GM12878 (cell line): ENCODE measurements at regions not wholly inside any gene's neighbourhood (a gene's known extent, or its start where the extent isn't known, plus 50 kb on each side); places are given as distances from the start of the nearest gene placed in this dataset.

Source experiments
- ATAC-seq: fragments of 200-7000 bp; cut with Tn5 transposase; 3 replicates; pipeline ENCODE4 v1.9.1; 2020; ENCODE audit warnings: mild to moderate bottlenecking, moderate library complexity
- BruUV-seq: library from RNA; stranded (reverse); fragments of 400-500 nt; replicated peaks from 2 replicates; lab custom pipeline; 2021; lab: Mats Ljungman, UMichigan
- CTCF ChIA-PET: fragments of 300-600 bp; sonication (Branson Sonifier 250); formaldehyde crosslinking; extraction: SDS; loops from one replicate; lab custom pipeline; 2021; ENCODE audit warnings: inconsistent platforms; lab: Yijun Ruan, JAX
- POLR2A ChIA-PET: fragments of 350-600 bp; formaldehyde crosslinking; extraction: SDS; loops from one replicate; lab custom pipeline; 2021; ENCODE audit warnings: inconsistent platforms; lab: Charles Lee
- RAD21 ChIA-PET: fragments of 300-600 bp; sonication (Branson Sonifier 250); formaldehyde crosslinking; loops from one replicate; lab custom pipeline; 2023; ENCODE audit warnings: antibody characterized with exemption; ENCODE audit not compliant: unreplicated experiment; lab: Charles Lee
- SMC1A ChIA-PET: fragments of 300-600 bp; sonication (Branson Sonifier 250); formaldehyde crosslinking; loops from one replicate; lab custom pipeline; 2023; ENCODE audit not compliant: unreplicated experiment, uncharacterized antibody; lab: Charles Lee
- DNase-seq: peaks from one replicate; pipeline ENCODE4 v3.0.0-alpha.2; 2011; ENCODE audit warnings: low read depth, low spot score
- FAIRE-seq: peaks from 3 replicates; lab custom pipeline; 2011; peaks lifted over from hg19 to GRCh38; lab: Jason Lieb, UNC
- H2AFZ ChIP-seq: 2 replicates; pipeline ENCODE4 v1.6.0; 2011; ENCODE audit warnings: low read depth, low read length, control low read depth; ENCODE audit not compliant: control insufficient read depth
- H3K27ac ChIP-seq: 2 replicates; pipeline ENCODE4 v1.5.1; 2011; ENCODE audit warnings: control low read depth; ENCODE audit not compliant: control insufficient read depth, insufficient read depth
- H3K27me3 ChIP-seq, 2 experiments: replicated peaks in 1 of 2; 2 replicates each; pipeline versions ENCODE4 v1.6.0 to v1.6.1; 2011; ENCODE audit warnings: low read length in 1 of 2; ENCODE audit not compliant: control insufficient read depth in 2 of 2, insufficient read depth in 2 of 2
- H3K36me3 ChIP-seq, 2 experiments: 2 replicates each; pipeline ENCODE4 v1.5.1; 2011; ENCODE audit warnings: low read length in 1 of 2; ENCODE audit not compliant: control insufficient read depth in 2 of 2, insufficient read depth in 2 of 2
- H3K4me1 ChIP-seq: 2 replicates; pipeline ENCODE4 v1.6.1; 2011; ENCODE audit warnings: mild to moderate bottlenecking, low read length, moderate library complexity, mixed read lengths; ENCODE audit not compliant: control insufficient read depth, insufficient read depth
- H3K4me2 ChIP-seq: 2 replicates; pipeline ENCODE4 v1.6.0; 2011; ENCODE audit warnings: control low read depth; ENCODE audit not compliant: control insufficient read depth, insufficient read depth
- H3K4me3 ChIP-seq: fragments of 200-600 bp; sonication (generic); 2 replicates; pipeline ENCODE4 v1.5.1; 2016
- H3K79me2 ChIP-seq: 2 replicates; pipeline ENCODE4 v1.6.0; 2011; ENCODE audit warnings: low read length; ENCODE audit not compliant: control insufficient read depth, insufficient read depth
- H3K9ac ChIP-seq: 2 replicates; pipeline ENCODE4 v1.8.0; 2011; ENCODE audit warnings: low read length, control low read depth, mixed read lengths; ENCODE audit not compliant: control insufficient read depth, insufficient read depth
- H3K9me3 ChIP-seq: replicated peaks from 3 replicates; pipeline ENCODE4 v1.5.1; 2011; ENCODE audit warnings: mild to moderate bottlenecking, low read length; ENCODE audit not compliant: control insufficient read depth, insufficient read depth
- H4K20me1 ChIP-seq: 2 replicates; pipeline ENCODE4 v1.6.0; 2011; ENCODE audit not compliant: control insufficient read depth, insufficient read depth
- CREB1 ChIP-seq: IDR thresholded peaks from 2 replicates; pipeline ENCODE4 v1.6.1; 2012; ENCODE audit warnings: low read depth, mild to moderate bottlenecking, inconsistent platforms
- CREM ChIP-seq: IDR thresholded peaks from 2 replicates; pipeline ENCODE4 v1.6.1; 2014; ENCODE audit warnings: antibody characterized with exemption, low read depth
- FOXK2 ChIP-seq: fragments of 450-650 bp; IDR thresholded peaks from 2 replicates; pipeline ENCODE4 v1.6.1; 2017; ENCODE audit warnings: mild to moderate bottlenecking, moderate library complexity
- GABPA ChIP-seq: IDR thresholded peaks from 2 replicates; pipeline ENCODE4 v1.6.1; 2014; ENCODE audit warnings: antibody characterized with exemption, low read depth, mild to moderate bottlenecking, inconsistent platforms
- HCFC1 ChIP-seq: fragments of 150-350 bp; IDR thresholded peaks from 2 replicates; pipeline ENCODE4 v1.6.1; 2014; ENCODE audit warnings: low read length
- MEF2A ChIP-seq: IDR thresholded peaks from 2 replicates; pipeline ENCODE4 v1.6.1; 2011; ENCODE audit warnings: low read depth, mild to moderate bottlenecking, low read length, moderate library complexity; ENCODE audit not compliant: insufficient read depth
- NFXL1 ChIP-seq: fragments of 450-650 bp; IDR thresholded peaks from 2 replicates; pipeline ENCODE4 v1.6.1; 2017; ENCODE audit warnings: antibody characterized with exemption, mild to moderate bottlenecking, borderline replicate concordance
- NFYA ChIP-seq: IDR thresholded peaks from 2 replicates; pipeline ENCODE4 v1.6.1; 2011; ENCODE audit warnings: low read depth, mild to moderate bottlenecking, low read length, improper control_type of control experiment, borderline replicate concordance
- NR2F1 ChIP-seq: fragments of 450-650 bp; conservative IDR thresholded peaks from 2 replicates; pipeline ENCODE4 v1.6.1; 2017; ENCODE audit warnings: mild to moderate bottlenecking
- SMC3 ChIP-seq: IDR thresholded peaks from 2 replicates; pipeline ENCODE4 v1.6.1; 2011; ENCODE audit warnings: low read length, improper control_type of control experiment, borderline replicate concordance
- ZNF24 ChIP-seq: fragments of 450-650 bp; IDR thresholded peaks from 2 replicates; pipeline ENCODE4 v1.6.1; 2017; ENCODE audit warnings: antibody characterized with exemption, mild to moderate bottlenecking
- ZNF274 ChIP-seq: IDR thresholded peaks from one replicate; pipeline ENCODE4 v1.8.0; 2011; ENCODE audit not compliant: insufficient read length, insufficient read depth
- ZSCAN29 ChIP-seq: fragments of 450-650 bp; IDR thresholded peaks from 2 replicates; pipeline ENCODE4 v1.6.1; 2017; ENCODE audit warnings: mild to moderate bottlenecking, moderate library complexity
- ZZZ3 ChIP-seq: IDR thresholded peaks from 2 replicates; pipeline ENCODE4 v1.6.1; 2011; ENCODE audit warnings: low read depth; ENCODE audit not compliant: control insufficient read depth, insufficient read length
- WGBS: methylation state at CpG from one replicate; pipeline ENCODE4 v1.1.6; 2016; ENCODE audit warnings: low lambda C conversion rate; ENCODE audit not compliant: insufficient replicate concordance, insufficient coverage; ENCODE audit errors: missing lambda C conversion rate; 5-methylcytosine and 5-hydroxymethylcytosine counted together
- in situ Hi-C: fragments of 300-500 bp; cut with MboI; formaldehyde crosslinking; loops from 9 replicates; pipeline ENCODE4 v1.14.3; 2018; ENCODE audit warnings: mixed read lengths
- intact Hi-C: fragments of 100-400 bp; cut with micrococcal nuclease; formaldehyde crosslinking; loops from one replicate; pipeline ENCODE4 v1.14.2; 2022; ENCODE audit not compliant: unreplicated experiment
- TF ChIP-seq, protein P1 (sequence below): fragments of 450-650 bp; IDR thresholded peaks from 2 replicates; pipeline ENCODE4 v1.6.1; 2016; ENCODE audit warnings: mild to moderate bottlenecking

DNA sequence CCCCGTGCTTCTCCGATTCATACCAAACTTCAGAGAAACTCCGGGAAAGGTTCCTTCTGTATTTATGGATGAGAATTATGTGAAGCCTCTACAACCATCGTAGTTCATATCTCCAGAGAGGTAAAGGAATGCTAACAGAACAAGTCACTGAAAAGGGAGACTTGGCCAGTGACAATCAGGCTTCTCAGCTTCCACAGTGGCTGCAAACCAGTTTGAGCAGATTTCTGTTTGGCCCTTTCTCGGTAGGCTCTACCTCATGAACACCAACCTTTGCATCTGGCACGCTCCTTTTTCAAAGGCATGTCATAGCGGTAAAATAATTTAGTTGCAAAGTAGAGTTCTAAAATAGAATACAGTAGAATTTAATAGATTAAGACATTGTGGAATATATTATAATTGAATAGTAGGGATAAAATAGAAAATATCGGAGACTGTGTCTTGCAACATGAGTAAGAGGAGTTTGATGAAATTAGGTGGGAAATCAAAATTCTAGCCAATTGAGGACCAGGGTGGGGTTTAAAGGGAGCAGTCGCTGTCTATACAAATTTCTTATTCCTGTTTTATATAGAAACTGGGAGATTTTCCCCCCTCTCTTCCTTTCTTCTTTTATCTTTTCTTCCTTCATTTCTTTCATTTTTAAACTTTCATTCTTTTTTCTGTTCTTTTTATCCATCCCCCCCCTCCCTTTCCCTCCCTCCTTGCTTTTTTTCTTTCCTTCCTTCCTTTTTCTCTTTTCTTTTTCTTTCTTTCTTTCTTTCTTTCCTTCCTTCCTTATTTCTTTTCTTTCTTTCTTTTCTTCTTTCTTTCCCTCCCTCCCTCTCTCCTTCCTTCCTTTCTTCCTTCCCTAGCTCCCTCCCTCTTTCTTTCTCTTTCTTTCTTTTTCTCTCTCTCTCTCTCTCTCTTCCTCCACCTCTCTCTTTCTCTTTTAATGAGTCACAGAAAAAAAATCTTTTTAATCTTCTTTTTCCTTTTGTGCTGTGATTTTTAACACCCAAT lies 161.5 kb upstream of the KLF6 start:
- H3K4me1 ChIP-seq, result no peaks in the 10 kb centered on the region
- no peaks in the 10 kb centered on the region for H3K36me3 ChIP-seq
- DNase-seq, result no peak
- H3K27me3 ChIP-seq, result no peaks in the 10 kb centered on the region
- in situ Hi-C loops, result no loop called here
- ChIA-PET SMC1A (interaction anchor here (0.9 to 1.1 kb wide), 2 partner anchors 9 to 63 kb away, joined by 3 to 4 read pairs; no protein-coding TSS in a partner anchor), RAD21 (no interaction called here), CTCF (interaction anchor here (0.6 kb wide), 2 partner anchors 277 to 710 kb away, joined by 3 to 4 read pairs; no protein-coding TSS in a partner anchor), POLR2A (no interaction called here)
- H3K4me2 ChIP-seq, result no peak overlapping the region
- no peaks in the 10 kb centered on the region for H3K79me2 ChIP-seq
- ATAC-seq, result no peak
- H4K20me1 ChIP-seq, result no peaks in the 10 kb centered on the region
- intact Hi-C loops, result no loop called here
- no peak overlapping the region for H3K27ac ChIP-seq
- no peak overlapping the region for H2AFZ ChIP-seq
- 74% methylated on average over 9 of the region's 9 CpGs for WGBS
- no peak for FAIRE-seq
- no TSS peak for BruUV-seq
- no peak overlapping the region for H3K4me3 ChIP-seq
- H3K9me3 ChIP-seq, result no peaks in the 10 kb centered on the region
- TF ChIP-seq ZNF24, result no peak
- TF ChIP-seq, protein P1, sequence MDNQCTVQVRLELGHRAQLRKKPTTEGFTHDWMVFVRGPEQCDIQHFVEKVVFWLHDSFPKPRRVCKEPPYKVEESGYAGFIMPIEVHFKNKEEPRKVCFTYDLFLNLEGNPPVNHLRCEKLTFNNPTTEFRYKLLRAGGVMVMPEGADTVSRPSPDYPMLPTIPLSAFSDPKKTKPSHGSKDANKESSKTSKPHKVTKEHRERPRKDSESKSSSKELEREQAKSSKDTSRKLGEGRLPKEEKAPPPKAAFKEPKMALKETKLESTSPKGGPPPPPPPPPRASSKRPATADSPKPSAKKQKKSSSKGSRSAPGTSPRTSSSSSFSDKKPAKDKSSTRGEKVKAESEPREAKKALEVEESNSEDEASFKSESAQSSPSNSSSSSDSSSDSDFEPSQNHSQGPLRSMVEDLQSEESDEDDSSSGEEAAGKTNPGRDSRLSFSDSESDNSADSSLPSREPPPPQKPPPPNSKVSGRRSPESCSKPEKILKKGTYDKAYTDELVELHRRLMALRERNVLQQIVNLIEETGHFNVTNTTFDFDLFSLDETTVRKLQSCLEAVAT, result no peak
- TF ChIP-seq FOXK2, result no peak
- no peak for TF ChIP-seq NFYA
- no peak for TF ChIP-seq GABPA
- no peak for TF ChIP-seq CREM
- no peak for TF ChIP-seq ZZZ3
- no peak for TF ChIP-seq NFXL1
- TF ChIP-seq ZNF274, result no peak
- TF ChIP-seq HCFC1, result no peak
- no peak for TF ChIP-seq NR2F1
- no peak for TF ChIP-seq CREB1
- TF ChIP-seq SMC3, result no peak
- no peak for TF ChIP-seq MEF2A
- no peak for TF ChIP-seq ZSCAN29
- H3K9ac ChIP-seq, result no peak overlapping the region
